Epidermal melanocyte (primary cell): ENCODE measurements at regions not wholly inside any gene's neighbourhood (a gene's known extent, or its start where the extent isn't known, plus 50 kb on each side); places are given as distances from the start of the nearest gene placed in this dataset.

Experiments
- DNase-seq: peaks from one replicate; pipeline ENCODE4 v3.0.0; 2011; ENCODE audit warnings: low spot score; ENCODE audit not compliant: insufficient read length

DNA sequence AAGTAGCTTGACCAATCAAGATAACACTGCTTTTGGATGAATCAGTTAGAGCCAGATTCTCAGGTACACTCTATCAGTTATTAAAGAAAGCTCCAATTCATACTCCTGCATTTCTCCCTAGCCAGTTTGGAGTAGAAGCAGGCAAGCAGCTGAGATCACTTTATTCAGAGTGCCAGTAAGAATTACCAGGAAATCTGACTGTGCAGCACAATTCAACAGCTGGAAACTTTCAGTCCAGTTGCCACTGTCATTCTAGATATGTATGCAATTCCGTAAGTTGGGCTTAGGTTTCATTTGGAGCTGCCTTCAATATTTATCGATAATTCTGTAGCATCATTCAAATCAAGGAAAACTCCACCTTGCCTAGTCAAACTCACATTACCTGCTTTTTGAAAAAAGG is 2625.6 kb upstream of the PCDH20 start:
- DNase-seq = no peak

DNA sequence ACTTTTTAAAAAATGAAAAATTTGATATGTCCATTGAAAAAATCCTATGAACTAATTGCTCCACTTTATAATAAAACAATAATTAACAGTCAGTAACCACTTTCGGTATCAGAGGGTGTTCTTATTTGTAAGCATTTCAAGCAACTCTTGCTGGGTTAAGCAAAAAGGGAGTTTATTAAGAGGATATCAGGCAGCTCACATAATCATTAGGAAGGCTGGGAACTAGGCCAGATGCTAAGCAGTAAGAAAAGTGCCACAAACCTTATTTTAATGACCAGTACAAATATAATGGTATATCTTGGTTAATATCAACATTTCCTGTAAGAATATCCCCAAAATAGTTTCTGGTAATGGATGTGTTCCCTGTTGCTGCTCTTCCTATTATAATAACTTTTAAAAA is 2618.3 kb upstream of the PCDH20 start:
- DNase-seq = no peak

DNA sequence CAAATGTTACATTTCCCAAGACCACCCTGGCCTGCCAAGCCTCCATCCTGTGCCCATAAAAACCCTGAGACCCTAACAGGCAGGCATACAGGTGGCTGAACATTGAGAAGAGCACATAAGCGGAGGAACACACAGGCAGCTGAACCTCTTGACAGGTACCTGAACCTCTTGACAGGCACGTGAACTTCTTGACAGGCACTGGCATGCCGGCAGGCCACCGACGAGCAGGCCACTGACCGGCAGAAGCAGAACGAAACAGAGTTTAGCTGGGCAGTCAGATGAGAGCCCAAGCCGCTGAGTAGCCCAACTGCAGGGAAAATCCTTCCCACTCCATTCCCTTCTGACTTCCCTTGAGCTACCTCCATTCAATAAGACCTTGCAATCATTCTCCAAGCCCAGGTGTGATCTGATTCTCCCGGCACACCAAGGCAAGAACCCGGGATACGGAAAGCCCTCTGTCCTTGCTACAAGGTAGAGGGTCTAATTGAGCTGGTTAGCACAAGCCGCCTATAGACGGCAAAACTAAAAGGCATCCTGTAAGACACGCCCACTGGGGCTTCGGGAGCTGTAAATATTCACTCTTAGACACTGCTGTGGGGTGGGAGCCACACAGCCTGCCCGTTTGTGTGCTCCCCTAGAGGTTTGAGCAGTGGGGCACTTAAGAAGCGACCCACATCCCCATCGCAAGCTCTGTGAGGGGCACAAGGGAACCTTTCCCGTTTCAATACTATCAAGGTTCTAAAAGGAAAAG is 2613.9 kb upstream of the PCDH20 start:
- DNase-seq = no peak

DNA sequence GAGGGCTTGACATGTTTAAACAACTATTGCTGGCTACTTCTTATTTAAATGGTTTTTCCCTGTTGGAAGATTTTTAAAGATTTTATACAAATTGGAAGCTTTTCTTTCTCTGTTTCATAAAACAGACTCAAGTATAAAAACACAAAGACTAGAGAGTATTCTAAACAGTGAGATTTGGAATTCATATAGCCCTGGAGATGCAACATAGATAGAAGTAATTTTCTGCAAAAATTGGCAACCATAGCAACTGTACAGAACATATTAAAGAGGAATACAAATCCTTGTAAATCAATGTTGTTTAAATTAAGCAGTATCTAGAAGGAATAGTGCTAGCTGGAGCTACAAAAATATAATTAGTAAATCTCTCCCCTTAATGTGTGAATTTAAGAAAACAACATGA is 2612.9 kb upstream of the PCDH20 start:
- no peak for DNase-seq

DNA sequence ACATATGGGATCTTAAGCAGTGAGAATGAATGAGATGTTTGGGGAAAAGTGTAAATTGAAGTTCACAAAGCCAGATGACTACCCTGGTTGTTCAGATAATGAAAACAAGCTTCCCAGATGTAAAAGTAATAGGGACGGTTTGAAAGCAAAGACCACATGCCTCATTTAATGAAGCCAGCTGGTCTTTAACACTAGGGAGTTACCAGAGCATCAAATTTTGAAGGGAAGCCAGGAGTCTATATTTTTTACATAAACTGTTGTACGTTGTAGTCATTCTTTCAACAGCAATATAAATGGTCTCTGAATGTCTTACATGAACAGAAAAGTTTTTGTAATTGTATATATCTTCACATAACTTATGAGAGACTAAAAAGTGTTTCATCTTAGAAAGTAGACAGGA is 2604.5 kb upstream of the PCDH20 start:
- DNase-seq = no peak

DNA sequence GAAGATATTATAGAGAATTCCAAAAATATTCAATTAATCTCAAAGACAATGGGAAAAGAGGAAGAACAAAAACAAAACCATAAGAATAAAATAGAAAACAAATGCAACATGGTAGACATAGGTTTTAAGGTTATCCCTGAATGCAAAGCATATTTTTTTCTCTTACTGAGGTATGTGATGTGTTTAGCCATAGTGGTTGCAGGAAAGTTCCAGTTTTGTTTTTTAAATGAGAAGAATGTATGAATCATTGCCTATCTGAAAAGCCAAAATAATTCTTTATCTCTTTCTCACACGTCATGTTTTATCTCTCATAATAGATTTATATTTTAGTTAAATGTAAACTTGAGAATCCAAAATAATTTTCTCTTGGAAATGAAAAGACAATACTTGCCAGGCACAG is 2591.7 kb upstream of the PCDH20 start:
- no peak for DNase-seq

DNA sequence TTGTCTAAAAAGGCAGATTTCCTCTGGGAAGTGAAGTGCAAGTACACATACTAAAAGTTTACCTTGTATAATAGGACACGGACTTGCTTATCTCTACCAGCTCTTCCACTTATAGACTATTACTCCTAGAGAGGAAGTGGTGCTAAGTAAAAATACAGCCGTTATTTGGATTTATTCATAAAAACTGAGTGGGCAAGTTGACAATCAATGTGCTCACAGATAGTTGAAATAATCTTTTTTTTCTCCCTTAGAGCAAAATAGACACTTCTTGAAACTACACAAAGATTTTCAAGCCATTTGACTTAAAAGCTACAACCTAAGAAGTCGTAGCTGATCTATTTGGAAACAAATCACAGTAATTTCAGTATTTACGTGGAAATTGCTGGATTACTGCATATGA is 2584.7 kb upstream of the PCDH20 start:
- DNase-seq = no peak

DNA sequence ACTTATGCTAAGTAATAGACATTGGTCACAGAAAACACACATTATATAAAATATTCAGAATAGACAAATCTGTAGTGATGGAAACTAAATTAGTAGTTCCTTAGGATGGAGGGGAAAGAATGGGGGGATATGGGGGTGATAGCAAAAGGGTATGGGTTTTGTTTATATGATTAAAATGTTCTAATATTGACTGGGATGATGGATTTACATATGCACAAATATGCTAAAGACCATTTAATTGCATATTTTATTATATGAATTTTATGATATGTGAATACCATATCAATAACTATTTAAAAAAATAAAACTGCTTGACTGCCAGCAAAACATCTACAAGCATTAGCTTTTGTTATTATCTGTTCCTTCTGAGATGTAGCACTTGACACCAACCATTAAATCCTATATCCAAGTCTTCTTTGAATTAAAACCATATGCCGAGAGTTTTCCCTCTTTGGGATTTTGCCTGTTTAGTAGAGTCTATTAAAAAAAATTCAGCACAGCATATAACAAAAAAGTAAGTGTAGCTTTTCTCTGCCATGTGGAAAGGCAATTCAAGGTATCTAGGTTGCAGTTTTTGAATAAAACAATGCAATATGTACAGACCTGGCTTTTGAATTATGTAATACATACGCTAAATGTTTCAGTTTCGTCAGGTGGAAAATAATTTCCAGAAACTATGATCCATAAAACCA is 2584.1 kb upstream of the PCDH20 start:
- DNase-seq = no peak

DNA sequence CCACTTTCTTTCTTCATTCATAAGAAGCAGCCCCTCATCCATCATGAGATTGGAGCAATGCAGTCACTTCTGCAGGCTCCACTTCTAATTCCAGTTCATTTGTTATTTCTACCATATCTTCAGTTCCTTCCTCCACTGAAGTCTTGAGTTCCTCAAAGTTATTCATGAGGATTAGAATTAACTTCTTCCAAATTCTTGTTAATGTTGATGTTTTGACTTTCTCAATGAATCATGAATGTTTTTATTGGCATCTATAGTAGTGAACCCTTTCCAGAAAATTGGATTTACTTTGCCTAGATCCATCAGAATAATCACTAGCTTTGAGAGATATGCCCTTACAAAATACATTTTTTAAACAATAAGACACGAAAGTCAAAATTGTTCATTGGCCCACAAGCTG is 2567.7 kb upstream of the PCDH20 start:
- DNase-seq = no peak

DNA sequence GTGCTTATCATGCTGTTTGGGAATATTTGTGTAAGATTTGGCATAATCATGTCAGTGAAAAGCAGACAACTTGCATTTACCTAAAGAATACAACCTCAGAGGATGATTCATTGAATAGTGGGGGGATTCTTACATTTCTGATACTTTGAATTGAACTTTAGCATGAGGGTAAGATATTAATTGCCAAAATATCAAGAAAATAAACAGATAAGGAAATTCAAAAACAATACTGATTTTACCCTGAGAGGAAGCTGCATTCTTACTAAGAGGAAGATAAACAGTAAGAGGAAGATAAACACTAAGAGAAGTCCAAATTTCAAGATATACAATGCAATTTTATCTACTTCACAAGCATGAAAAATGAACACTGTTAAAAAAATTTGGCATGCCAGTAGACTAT is 2564.3 kb upstream of the PCDH20 start:
- no peak for DNase-seq

DNA sequence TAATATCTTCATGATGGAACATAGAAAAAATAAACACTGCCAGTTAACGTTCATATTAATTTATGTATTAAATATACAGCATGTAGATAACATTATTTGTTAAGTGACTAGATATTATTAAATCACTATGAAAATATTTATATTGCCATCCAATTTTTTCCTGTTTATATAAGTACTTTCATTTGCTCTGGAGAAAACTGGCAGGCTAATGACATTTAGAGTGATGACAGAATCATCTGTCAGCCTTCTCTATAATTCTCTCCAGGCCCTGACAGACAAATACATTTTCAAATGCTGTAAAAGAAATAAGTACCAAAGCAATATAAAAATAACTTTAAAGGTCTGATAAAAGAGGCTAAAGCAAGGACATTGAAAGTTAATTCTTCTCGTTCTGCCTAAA is 2556.7 kb upstream of the PCDH20 start:
- DNase-seq = no peak

DNA sequence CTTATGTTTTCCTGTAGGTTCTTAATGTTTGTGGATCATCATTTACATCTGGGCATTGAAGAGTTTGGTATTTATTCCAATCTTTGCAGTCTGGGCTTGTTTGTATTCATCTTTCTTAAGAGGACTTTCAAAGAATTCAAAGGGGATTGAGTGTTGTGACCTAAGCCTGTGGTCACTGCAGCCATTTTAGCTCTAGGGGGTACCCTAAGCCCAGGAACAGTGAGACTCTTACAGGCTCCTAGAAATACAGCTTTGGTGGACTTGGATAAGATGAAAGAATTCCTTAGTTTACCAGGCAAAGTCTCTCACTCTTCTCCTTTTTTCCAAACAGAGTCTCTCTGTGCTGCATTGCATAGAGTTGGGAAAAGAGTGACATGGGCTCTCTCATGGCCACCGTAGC is 2539.0 kb upstream of the PCDH20 start:
- no peak for DNase-seq

DNA sequence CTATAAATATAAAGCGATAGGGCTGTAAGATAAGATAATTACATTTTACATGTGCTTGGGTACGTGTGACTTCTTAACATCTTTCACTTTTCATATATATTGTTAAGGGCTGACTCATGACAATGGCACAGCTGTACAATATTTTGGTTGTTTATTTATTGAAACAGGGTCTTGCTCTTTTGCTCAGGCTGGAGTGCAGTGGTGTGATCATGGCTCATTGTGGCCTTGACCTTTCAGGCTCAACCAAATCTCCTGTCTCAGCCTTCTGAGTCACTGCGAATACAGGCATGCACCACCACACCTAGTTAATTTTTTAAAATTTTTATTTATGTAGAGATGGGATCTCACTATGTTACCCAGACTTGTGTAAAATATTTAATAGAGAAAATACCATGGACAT is 2532.4 kb upstream of the PCDH20 start:
- no peak for DNase-seq

DNA sequence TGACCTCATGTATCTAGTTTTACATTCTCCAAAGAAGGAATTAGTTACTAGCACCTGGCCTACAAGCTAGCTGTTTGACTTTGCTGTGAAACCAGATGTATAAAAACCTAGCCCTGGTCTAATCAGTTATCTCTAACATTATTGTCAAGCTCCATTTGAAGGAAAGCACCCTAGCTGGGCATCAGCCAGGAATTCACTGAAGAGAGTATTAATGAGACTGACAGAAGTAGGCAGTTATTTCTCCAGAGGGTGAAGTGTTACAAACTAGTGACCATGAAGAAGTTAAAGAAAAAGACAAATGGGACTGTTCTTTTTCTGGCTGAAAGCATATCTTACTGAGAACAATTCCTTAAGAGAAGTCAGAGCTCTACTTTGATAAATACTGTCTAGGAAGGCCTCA is 2529.3 kb upstream of the PCDH20 start:
- no peak for DNase-seq

DNA sequence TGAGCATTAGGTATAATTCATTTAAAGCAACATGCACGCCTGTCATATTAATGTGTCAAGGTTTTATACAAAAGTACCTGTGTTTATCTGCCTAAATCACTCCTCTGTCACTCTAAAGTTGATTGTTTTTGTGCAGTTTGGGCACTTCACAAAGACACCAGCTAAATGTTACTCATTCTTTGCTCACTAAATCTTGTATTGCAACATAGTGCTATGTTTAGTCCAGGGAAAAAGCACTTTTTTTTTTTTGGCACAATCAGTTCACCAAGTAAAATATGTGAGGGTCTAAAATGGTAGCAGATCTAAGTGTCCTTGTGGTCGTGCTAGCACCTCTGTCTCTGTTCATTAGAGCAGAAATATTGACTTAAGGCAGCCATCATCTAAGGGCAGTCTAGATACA is 2526.7 kb upstream of the PCDH20 start:
- DNase-seq = no peak

DNA sequence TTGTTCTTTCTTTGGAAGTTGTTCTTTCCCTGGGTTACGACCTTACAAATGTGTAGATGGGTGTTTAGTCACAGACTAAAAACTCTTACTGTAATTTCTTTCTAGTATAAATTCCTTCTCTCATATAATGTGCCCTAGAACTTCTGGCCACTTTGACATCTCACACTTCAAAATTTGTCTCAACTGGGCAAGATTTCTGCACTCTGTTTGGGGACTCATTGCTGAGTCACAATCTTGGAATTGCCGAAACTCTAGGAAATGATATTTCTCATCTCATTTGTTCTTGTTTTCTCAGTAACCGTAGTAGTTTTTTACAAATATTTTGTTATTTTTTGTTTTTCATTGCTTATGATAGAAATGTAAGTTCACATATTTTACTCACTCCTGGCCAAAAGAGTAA is 2523.2 kb upstream of the PCDH20 start:
- no peak for DNase-seq

DNA sequence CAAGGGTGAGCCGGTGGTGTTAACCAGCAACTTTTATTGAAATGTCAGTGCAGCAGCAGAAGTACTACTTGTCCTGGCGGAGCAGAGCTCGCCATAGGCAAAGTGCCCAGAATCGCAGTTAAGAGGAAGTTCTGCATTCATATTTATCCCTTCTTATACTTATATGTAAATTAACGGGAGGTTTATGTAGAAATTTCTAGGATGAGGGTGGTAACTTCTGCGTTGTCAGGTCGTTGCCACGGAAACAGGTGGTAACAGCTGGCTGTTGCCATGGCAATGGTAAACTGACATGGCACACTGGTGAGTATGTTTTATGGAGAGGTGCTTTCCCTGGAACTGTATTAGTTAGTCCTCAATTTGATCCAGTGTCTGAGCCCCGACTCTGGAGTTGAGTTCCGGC is 2494.9 kb upstream of the PCDH20 start:
- DNase-seq = no peak

DNA sequence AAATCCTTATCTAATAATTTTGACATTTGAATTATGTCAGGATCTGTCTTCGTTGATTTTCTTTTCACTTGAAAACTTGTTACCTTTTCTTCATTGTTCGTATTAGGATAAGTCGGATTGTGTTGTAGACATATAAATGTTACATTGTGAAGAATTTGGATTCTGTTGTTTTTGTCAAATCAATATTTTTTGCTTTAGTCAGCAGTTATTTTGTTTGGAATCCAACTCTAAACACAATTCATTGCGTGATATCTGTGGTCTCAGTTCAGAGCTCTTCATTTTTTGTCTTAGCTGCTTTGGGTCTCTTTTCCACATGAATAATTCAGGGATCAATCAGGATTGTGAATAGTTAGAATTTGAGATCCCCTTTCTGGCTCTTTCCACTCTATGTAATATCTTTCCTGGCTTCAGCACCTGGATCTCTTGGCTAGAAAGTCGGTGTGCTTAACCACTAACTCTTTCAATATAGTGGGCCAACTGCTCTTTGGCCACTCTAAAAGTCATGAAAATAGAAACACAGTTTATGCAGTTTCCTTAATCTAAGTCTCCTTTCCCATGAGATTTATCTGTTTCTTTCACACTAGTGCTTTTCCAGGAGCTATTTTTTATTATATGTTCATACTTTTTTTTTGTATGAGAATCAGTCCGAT is 2494.2 kb upstream of the PCDH20 start:
- no peak for DNase-seq

DNA sequence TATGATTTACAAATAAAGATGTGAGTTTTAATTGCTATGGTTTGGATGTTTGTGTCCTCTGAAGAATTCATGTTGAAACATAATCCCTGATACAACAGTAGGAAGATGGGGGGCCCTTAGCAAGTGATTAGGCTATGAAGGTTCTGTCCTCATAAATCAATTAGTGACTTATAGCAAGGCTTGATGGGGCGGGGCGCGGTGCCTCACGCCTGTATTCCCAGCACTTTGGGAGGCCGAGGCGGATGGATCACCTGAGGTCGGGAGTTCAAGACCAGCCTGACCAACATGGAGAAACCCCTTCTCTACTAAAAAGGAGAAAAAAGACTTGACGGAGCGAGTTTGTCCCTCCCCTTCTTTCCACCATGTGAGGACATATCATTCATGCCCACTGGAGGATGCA is 2486.5 kb upstream of the PCDH20 start:
- no peak for DNase-seq

DNA sequence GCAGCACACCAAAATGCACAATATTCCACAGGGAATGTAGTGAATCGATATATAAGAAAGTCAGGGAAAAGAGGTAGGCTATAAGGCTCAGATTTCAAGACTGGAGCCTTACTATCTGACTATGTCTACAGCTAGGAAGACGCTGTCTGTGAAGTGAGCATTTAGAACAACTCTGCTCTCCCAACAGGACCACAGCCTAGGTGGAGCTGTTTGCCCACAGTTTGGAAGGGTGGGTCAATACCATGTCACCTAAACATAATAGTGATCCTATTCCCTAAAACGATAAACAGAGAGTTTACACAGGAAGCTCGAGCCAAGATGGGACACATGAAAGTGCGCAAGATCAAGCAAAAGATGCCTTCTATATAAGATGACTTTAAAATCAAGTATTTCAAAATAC is 2486.0 kb upstream of the PCDH20 start:
- DNase-seq = no peak

DNA sequence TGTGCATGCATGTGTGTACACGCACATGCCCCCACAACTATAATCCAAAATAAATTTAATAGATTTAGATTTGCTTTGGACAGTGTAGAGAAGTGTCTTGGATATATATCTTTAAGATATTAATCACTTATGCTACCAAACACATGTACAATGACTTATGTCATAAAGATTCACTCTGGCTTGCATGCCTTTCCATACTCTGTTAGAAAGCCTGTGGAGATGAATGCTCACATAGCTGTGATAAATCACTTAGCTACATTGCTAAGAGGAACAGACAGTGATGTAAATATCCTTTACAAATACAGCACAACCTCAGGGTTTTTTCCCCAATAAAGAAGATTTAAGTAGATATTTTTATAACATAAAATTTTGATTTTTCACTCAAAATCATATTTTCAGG is 2484.8 kb upstream of the PCDH20 start:
- no peak for DNase-seq

DNA sequence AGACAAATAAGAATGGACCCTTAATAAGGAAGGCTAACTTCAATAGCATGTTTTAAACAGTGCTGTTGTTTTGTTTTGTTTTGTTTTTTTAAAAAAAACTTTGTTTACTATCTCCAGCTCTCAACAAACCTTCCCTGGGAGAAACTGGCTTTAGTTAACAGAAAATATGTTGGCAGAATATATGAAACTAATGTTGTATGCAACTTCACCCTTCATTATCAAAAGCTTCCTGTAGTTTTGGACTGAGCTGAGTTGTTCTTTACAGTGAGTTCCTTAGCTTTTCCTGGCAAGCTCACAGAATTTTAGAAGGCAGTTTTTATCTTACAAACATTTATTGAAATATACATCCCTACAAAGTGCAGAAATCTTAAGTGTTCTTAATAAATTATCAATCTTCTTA is 2480.7 kb upstream of the PCDH20 start:
- no peak for DNase-seq

DNA sequence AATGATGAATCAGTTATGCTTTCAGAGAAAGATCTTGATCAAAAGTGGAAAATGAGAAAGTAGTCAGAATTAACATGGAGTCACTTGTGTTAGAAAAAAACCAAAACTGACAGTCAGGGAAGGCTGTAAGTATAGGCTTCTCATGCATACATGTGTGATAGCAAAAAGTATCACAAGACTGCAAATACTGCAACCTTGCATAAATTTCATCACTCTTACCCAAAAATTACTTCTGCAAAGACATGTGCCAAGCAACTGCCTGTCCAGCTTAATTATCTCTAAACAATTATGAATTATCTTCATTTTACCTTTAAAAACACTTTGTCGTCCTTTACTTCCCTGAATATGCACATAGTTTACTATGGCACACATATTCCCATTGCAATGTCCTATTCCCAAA is 2466.4 kb upstream of the PCDH20 start:
- no peak for DNase-seq
